ENCODE measurements at regions not wholly inside any gene's neighbourhood (a gene's known extent, or its start where the extent isn't known, plus 50 kb on each side); places are given as distances from the start of the nearest gene placed in this dataset.

DNA sequence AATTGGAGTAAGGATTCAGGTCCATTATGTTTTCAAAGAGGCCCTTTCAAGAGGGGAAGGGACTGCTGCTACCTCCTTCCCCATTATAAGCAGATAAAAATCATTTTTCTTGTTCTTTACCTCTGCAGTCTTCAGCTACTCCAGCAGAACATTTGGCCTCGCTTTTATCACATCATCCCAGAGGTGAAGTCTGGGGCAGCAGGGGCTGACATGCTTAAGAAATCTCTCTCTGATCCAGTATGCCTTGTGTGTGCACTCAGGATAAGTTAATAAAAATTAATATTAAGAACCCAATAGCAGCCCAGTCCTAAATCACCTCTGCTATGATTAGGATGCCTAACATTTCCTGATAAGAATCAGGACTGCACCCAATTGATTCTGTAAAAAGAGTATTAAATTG, 306.9 kb upstream of the NREP start:
- Histone ChIP-seq H2AFZ (ENCODE audit: low read length) (no peak overlapping the region), H3K9ac (ENCODE audit: low read length) (no peak overlapping the region), H3K27ac (ENCODE audit: low read length) (no peak overlapping the region), H3F3A (ENCODE audit: insufficient read depth, low read length) (no peaks in the 10 kb centered on the region), H3K4me1 (ENCODE audit: low read length) (no peaks in the 10 kb centered on the region), H3K79me2 (ENCODE audit: low read length) (no peaks in the 10 kb centered on the region), H3K27me3 (replicated peaks; ENCODE audit: insufficient read depth, low read length) (no peaks in the 10 kb centered on the region), H3K36me3 (replicated peaks; ENCODE audit: insufficient read depth, low read length) (no peaks in the 10 kb centered on the region), H3K9me3 (replicated peaks; ENCODE audit: insufficient read depth, low read length) (no peaks in the 10 kb centered on the region), H3K9me2 (replicated peaks; ENCODE audit: insufficient read depth, low read length) (no peaks in the 10 kb centered on the region), H3K4me2 (ENCODE audit: low read depth, low read length) (no peak overlapping the region), H4K20me1 (ENCODE audit: insufficient read depth, low read length) (no peaks in the 10 kb centered on the region), H3K4me3 (ENCODE audit: low read length) (no peak overlapping the region)
- no peak for DNase-seq
- TF ChIP-seq EZH2 (optimal IDR thresholded peaks at IDR 0.05; ENCODE audit: low read depth, low read length), result no peak
- no peak for TF ChIP-seq CTCF (IDR thresholded peaks at IDR 0.05; ENCODE audit: low read length)
- TF ChIP-seq EZH2phosphoT487 (IDR thresholded peaks at IDR 0.05; ENCODE audit: low read length), result no peak

- no peak for DNase-seq
- no peaks in the 10 kb centered on the region for H3K4me1 ChIP-seq (ENCODE audit: low read length)
- no peaks in the 10 kb centered on the region for H4K20me1 ChIP-seq (ENCODE audit: insufficient read depth, low read length)
- no peaks in the 10 kb centered on the region for H3K9me3 ChIP-seq (replicated peaks; ENCODE audit: insufficient read depth, low read length)
- no peaks in the 10 kb centered on the region for H3F3A ChIP-seq (ENCODE audit: insufficient read depth, low read length)
- no peak overlapping the region for H3K9ac ChIP-seq (ENCODE audit: low read length)
- no peaks in the 10 kb centered on the region for H3K27me3 ChIP-seq (replicated peaks; ENCODE audit: insufficient read depth, low read length)
- H3K4me2 ChIP-seq (ENCODE audit: low read depth, low read length), result no peak overlapping the region
- H3K36me3 ChIP-seq (replicated peaks; ENCODE audit: insufficient read depth, low read length), result no peaks in the 10 kb centered on the region
- TF ChIP-seq CTCF (IDR thresholded peaks at IDR 0.05; ENCODE audit: low read length) (no peak), EZH2phosphoT487 (IDR thresholded peaks at IDR 0.05; ENCODE audit: low read length) (no peak), EZH2 (optimal IDR thresholded peaks at IDR 0.05; ENCODE audit: low read depth, low read length) (no peak)
- H3K9me2 ChIP-seq (replicated peaks; ENCODE audit: insufficient read depth, low read length), result no peaks in the 10 kb centered on the region
- H3K4me3 ChIP-seq (ENCODE audit: low read length), result no peak overlapping the region
- no peak overlapping the region for H3K27ac ChIP-seq (ENCODE audit: low read length)
- H3K79me2 ChIP-seq (ENCODE audit: low read length), result no peaks in the 10 kb centered on the region
- H2AFZ ChIP-seq (ENCODE audit: low read length), result no peak overlapping the region
These were observed 306.2 kb upstream of the NREP start for GRCh38 chr5:112063191-112063590.

DNA sequence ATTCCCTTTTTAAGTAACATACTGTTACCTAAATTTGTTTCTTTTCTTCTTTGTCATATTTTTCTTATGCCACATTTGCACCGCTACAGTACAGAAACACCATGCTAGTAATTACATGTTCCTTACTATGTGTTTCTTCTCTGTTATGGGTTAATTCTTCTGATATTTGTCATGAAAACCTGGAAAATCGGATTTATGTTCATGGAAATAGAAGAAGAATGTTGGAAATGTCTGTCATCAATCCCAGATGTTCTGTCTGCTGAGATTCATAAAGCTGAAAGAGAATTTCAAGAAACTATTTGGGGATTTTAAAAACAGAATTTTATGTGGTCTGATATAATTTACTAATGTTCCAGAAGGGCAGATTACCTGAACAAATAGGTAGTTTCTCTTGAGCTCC, 305.2 kb upstream of the NREP start:
- Histone ChIP-seq H3K9me2 (replicated peaks; ENCODE audit: insufficient read depth, low read length) (no peaks in the 10 kb centered on the region), H3K79me2 (ENCODE audit: low read length) (no peaks in the 10 kb centered on the region), H3K4me3 (ENCODE audit: low read length) (no peak overlapping the region), H3K36me3 (replicated peaks; ENCODE audit: insufficient read depth, low read length) (no peaks in the 10 kb centered on the region), H3K4me1 (ENCODE audit: low read length) (no peaks in the 10 kb centered on the region), H3K4me2 (ENCODE audit: low read depth, low read length) (no peak overlapping the region), H2AFZ (ENCODE audit: low read length) (no peak overlapping the region), H3K27ac (ENCODE audit: low read length) (no peak overlapping the region), H4K20me1 (ENCODE audit: insufficient read depth, low read length) (no peaks in the 10 kb centered on the region), H3F3A (ENCODE audit: insufficient read depth, low read length) (no peaks in the 10 kb centered on the region), H3K9ac (ENCODE audit: low read length) (no peak overlapping the region), H3K27me3 (replicated peaks; ENCODE audit: insufficient read depth, low read length) (no peaks in the 10 kb centered on the region), H3K9me3 (replicated peaks; ENCODE audit: insufficient read depth, low read length) (no peaks in the 10 kb centered on the region)
- TF ChIP-seq EZH2phosphoT487 (IDR thresholded peaks at IDR 0.05; ENCODE audit: low read length) (no peak), CTCF (IDR thresholded peaks at IDR 0.05; ENCODE audit: low read length) (no peak), EZH2 (optimal IDR thresholded peaks at IDR 0.05; ENCODE audit: low read depth, low read length) (no peak)
- DNase-seq, result no peak

Measured in MM.1S (cell line).